ENCODE measurements at regions not wholly inside any gene's neighbourhood (a gene's known extent, or its start where the extent isn't known, plus 50 kb on each side); places are given as distances from the start of the nearest gene placed in this dataset.

DNA sequence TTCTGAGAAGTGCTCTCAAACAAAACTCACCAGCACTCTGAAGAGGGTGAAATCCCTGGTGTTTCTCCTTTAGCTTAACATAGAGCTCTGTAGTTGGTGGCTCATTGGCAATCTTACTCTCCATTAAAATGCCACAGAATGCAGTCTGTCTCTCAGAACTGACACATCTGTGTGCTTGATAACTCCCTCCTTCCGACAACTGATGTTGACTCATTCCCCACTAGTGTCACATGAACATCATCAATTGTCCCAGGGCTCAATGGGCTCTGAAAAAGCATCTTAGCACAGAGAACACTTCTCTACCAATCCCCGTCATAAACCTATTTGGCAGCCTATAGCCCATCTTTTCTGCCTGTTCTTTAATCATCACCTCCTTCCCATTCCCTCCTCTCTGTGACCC is 133.2 kb upstream of the ZC3H11B start:
- TF ChIP-seq, protein P1, sequence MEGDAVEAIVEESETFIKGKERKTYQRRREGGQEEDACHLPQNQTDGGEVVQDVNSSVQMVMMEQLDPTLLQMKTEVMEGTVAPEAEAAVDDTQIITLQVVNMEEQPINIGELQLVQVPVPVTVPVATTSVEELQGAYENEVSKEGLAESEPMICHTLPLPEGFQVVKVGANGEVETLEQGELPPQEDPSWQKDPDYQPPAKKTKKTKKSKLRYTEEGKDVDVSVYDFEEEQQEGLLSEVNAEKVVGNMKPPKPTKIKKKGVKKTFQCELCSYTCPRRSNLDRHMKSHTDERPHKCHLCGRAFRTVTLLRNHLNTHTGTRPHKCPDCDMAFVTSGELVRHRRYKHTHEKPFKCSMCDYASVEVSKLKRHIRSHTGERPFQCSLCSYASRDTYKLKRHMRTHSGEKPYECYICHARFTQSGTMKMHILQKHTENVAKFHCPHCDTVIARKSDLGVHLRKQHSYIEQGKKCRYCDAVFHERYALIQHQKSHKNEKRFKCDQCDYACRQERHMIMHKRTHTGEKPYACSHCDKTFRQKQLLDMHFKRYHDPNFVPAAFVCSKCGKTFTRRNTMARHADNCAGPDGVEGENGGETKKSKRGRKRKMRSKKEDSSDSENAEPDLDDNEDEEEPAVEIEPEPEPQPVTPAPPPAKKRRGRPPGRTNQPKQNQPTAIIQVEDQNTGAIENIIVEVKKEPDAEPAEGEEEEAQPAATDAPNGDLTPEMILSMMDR (conservative IDR thresholded peaks at IDR 0.05 in 1 of 2, IDR thresholded peaks at IDR 0.05 in 1 of 2; ENCODE audit: low read depth in 1 of 2, low read length in 2 of 2) = no peak
- TF ChIP-seq EZH2 (IDR thresholded peaks at IDR 0.05; ENCODE audit: low read length, missing control alignments) = no peak
